GM18517 (cell line): ENCODE measurements at regions not wholly inside any gene's neighbourhood (a gene's known extent, or its start where the extent isn't known, plus 50 kb on each side); places are given as distances from the start of the nearest gene placed in this dataset.
A peak's percentile ranks its signal among the peaks of the same experiment; 100 is the strongest.
"Not testable (repeated sequence)": the region's sequence is repeated elsewhere in the genome, so short reads cannot be mapped to it uniquely, and the experiment has no call there.

Experiments used
- ATAC-seq: cut with Tn5 transposase; IDR thresholded peaks from one replicate; pipeline ENCODE4 v1.9.1; 2021; ENCODE audit warnings: mild to moderate bottlenecking, moderate library complexity; ENCODE audit not compliant: unreplicated experiment

GRCh38 chr10:108583877-108584276, 1339.4 kb downstream of the XPNPEP1 start:
- no peak for ATAC-seq

- ATAC-seq = no peak
Measured at GRCh38 chr10:108582888-108583287, 1340.4 kb downstream of the XPNPEP1 start.

GRCh38 chr10:108582387-108582786, 1340.9 kb downstream of the XPNPEP1 start:
- no peak for ATAC-seq

GRCh38 chr10:108578258-108578657, 1345.1 kb downstream of the XPNPEP1 start:
- no peak for ATAC-seq

GRCh38 chr10:108574233-108574632, 1349.1 kb downstream of the XPNPEP1 start:
- ATAC-seq = no peak

GRCh38 chr10:108568824-108569223, 1354.5 kb downstream of the XPNPEP1 start:
- no peak for ATAC-seq

- ATAC-seq = no peak
Measured at GRCh38 chr10:108567899-108568752, 1355.2 kb downstream of the XPNPEP1 start.

- ATAC-seq = no peak
Measured at GRCh38 chr10:108566316-108567107, 1356.8 kb downstream of the XPNPEP1 start.

- no peak for ATAC-seq
Measured at GRCh38 chr10:108562105-108562504, 1361.2 kb downstream of the XPNPEP1 start.

- no peak for ATAC-seq
Measured at GRCh38 chr10:108561649-108562048, 1361.7 kb downstream of the XPNPEP1 start.

- no peak for ATAC-seq
Measured at GRCh38 chr10:108560488-108560887, 1362.8 kb downstream of the XPNPEP1 start.

- ATAC-seq = no peak
Measured at GRCh38 chr10:108556186-108556585, 1367.1 kb downstream of the XPNPEP1 start.

- ATAC-seq = peak; percentile 65
Measured at GRCh38 chr10:108545921-108546320, 1377.4 kb downstream of the XPNPEP1 start.

- peak; percentile 71 for ATAC-seq
Measured at GRCh38 chr10:108544500-108545120, 1378.7 kb downstream of the XPNPEP1 start.

- ATAC-seq = not testable (repeated sequence)
Measured at GRCh38 chr10:108533551-108533950, 1369.0 kb upstream of the SORCS1 start.

GRCh38 chr10:108523016-108523800, 1358.7 kb upstream of the SORCS1 start:
- ATAC-seq = no peak

GRCh38 chr10:108521827-108522492, 1357.5 kb upstream of the SORCS1 start:
- ATAC-seq = no peak

GRCh38 chr10:108515821-108516220, 1351.3 kb upstream of the SORCS1 start:
- ATAC-seq = no peak

- ATAC-seq = no peak
Measured at GRCh38 chr10:108500396-108500795, 1335.9 kb upstream of the SORCS1 start.

GRCh38 chr10:108496106-108496505, 1331.6 kb upstream of the SORCS1 start:
- no peak for ATAC-seq
